K562 (cell line): ENCODE measurements at regions not wholly inside any gene's neighbourhood (a gene's known extent, or its start where the extent isn't known, plus 50 kb on each side); places are given as distances from the start of the nearest gene placed in this dataset.

Source experiments
- ATAC-seq: fragments of 200-7000 bp; cut with Tn5 transposase; 3 replicates; pipeline ENCODE4 v1.9.1; 2020; ENCODE audit warnings: moderate library complexity
- BruUV-seq: library from RNA; stranded (reverse); fragments of 400-500 nt; replicated peaks from 2 replicates; lab custom pipeline; 2021; lab: Mats Ljungman, UMichigan
- CTCF ChIA-PET: fragments of 300-600 bp; formaldehyde crosslinking; extraction: SDS; loops from one replicate; lab custom pipeline; 2021; ENCODE audit warnings: low intra/inter-chr PET ratio; lab: Yijun Ruan, JAX
- POLR2A ChIA-PET: fragments of 300-600, 350-650 bp; sonication (Branson Sonifier 250); formaldehyde crosslinking; extraction: SDS; loops from one replicate; lab custom pipeline; 2021; ENCODE audit warnings: antibody characterized with exemption, inconsistent platforms; lab: Yijun Ruan, JAX
- DNase-seq, 4 experiments: peaks; one replicate each; pipeline versions ENCODE4 v3.0.0 to v3.0.0-alpha.2; 2011 to 2018; ENCODE audit warnings: low spot score in 3 of 4, mixed read lengths in 3 of 4; ENCODE audit errors: extremely low read depth in 1 of 4
- FAIRE-seq: peaks from 2 replicates; lab custom pipeline; 2011; peaks lifted over from hg19 to GRCh38; lab: Jason Lieb, UNC
- H2AFZ ChIP-seq: 2 replicates; pipeline ENCODE4 v1.6.0; 2011; ENCODE audit warnings: low read depth, low read length, control low read depth, inconsistent platforms
- H3K27ac ChIP-seq: fragments of 200-600 bp; 3 replicates; pipeline ENCODE4 v1.8.0; 2011; ENCODE audit warnings: low read depth, mild to moderate bottlenecking, control low read depth, inconsistent platforms, low read length, moderate library complexity, mixed read lengths; ENCODE audit errors: extremely low read depth
- H3K27me3 ChIP-seq, 2 experiments: fragments of 300-600 bp in 1 of 2; 2 replicates in 1 of 2; 3 replicates in 1 of 2; pipeline versions ENCODE4 v1.6.0 to v1.8.0; 2011; ENCODE audit warnings: inconsistent platforms in 2 of 2, low read length in 2 of 2, mild to moderate bottlenecking in 1 of 2, mixed read lengths in 1 of 2, moderate library complexity in 1 of 2; ENCODE audit not compliant: control insufficient read depth in 2 of 2, insufficient read depth in 2 of 2
- H3K36me3 ChIP-seq: fragments of 300-600 bp; 3 replicates; pipeline ENCODE4 v1.8.0; 2011; ENCODE audit warnings: mild to moderate bottlenecking, low read length, inconsistent platforms; ENCODE audit not compliant: control insufficient read depth, insufficient read depth
- H3K4me1 ChIP-seq, 2 experiments: fragments of 200-600 bp in 1 of 2; replicated peaks in 1 of 2; 2 replicates in 1 of 2; 3 replicates in 1 of 2; pipeline versions ENCODE4 v1.5.1 to v1.8.0; 2011; ENCODE audit warnings: inconsistent platforms in 2 of 2, low read length in 2 of 2, mild to moderate bottlenecking in 1 of 2, mixed read lengths in 1 of 2, moderate library complexity in 1 of 2; ENCODE audit not compliant: control insufficient read depth in 2 of 2, insufficient read depth in 2 of 2
- H3K4me2 ChIP-seq: 2 replicates; pipeline ENCODE4 v1.6.1; 2011; ENCODE audit warnings: low read length, control low read depth, inconsistent platforms, mixed read lengths; ENCODE audit not compliant: insufficient read depth
- H3K4me3 ChIP-seq: fragments of 200-600 bp; sonication (generic), shearing (Covaris generic); 2 replicates; pipeline ENCODE4 v1.5.1; 2016; ENCODE audit warnings: control low read depth, inconsistent platforms
- H3K79me2 ChIP-seq: fragments of 200-600 bp; 3 replicates; pipeline ENCODE4 v1.8.0; 2011; ENCODE audit warnings: low read length, inconsistent platforms; ENCODE audit not compliant: control insufficient read depth, insufficient read depth
- H3K9ac ChIP-seq, 2 experiments: 2 replicates each; pipeline versions ENCODE4 v1.6.0 to v1.6.1; 2011; ENCODE audit warnings: low read depth in 2 of 2, low read length in 2 of 2, control low read depth in 1 of 2, inconsistent platforms in 1 of 2, mild to moderate bottlenecking in 1 of 2, mixed read lengths in 1 of 2; ENCODE audit not compliant: insufficient read depth in 1 of 2
- H3K9me1 ChIP-seq: one replicate; pipeline ENCODE4 v1.6.0; 2011; ENCODE audit warnings: inconsistent platforms, mild to moderate bottlenecking, low read length, moderate library complexity; ENCODE audit not compliant: control insufficient read depth, insufficient read depth
- H3K9me3 ChIP-seq: replicated peaks from 2 replicates; pipeline ENCODE4 v1.5.1; 2011; ENCODE audit warnings: low read depth, low read length, inconsistent platforms; ENCODE audit not compliant: control insufficient read depth, insufficient read depth
- H4K20me1 ChIP-seq: replicated peaks from 2 replicates; pipeline ENCODE4 v1.6.1; 2011; ENCODE audit warnings: low read length, inconsistent platforms, mixed read lengths; ENCODE audit not compliant: control insufficient read depth, insufficient read depth
- BRD9 ChIP-seq: fragments of 450-650 bp; IDR thresholded peaks from 2 replicates; pipeline ENCODE4 v1.6.1; 2018; ENCODE audit warnings: low read depth; ENCODE audit not compliant: partially characterized antibody
- C11orf30 ChIP-seq: fragments of 450-650 bp; IDR thresholded peaks from 2 replicates; pipeline ENCODE4 v1.6.1; 2016; ENCODE audit warnings: low read depth, mild to moderate bottlenecking
- CREB1 ChIP-seq, 2 experiments: sonication (generic) in 1 of 2; formaldehyde crosslinking in 1 of 2; IDR thresholded peaks; 2 replicates each; pipeline versions ENCODE4 v1.6.1 to v1.8.0; 2012 to 2022; ENCODE audit warnings: inconsistent platforms in 1 of 2, mild to moderate bottlenecking in 1 of 2, missing genetic modification reagents in 1 of 2, moderate library complexity in 1 of 2
- ERF ChIP-seq: fragments of 450-650 bp; formaldehyde crosslinking; IDR thresholded peaks from 2 replicates; pipeline ENCODE4 v1.4.0; 2020; ENCODE audit warnings: mild to moderate bottlenecking, mixed read lengths
- ESRRA ChIP-seq: fragments of 450-650 bp; IDR thresholded peaks from 2 replicates; pipeline ENCODE4 v1.6.1; 2014; ENCODE audit warnings: low read depth, mild to moderate bottlenecking, moderate library complexity, borderline replicate concordance
- EZH2 ChIP-seq: IDR thresholded peaks from 2 replicates; pipeline ENCODE4 v1.6.1; 2012; ENCODE audit warnings: low read depth, mild to moderate bottlenecking, inconsistent platforms, low read length, borderline replicate concordance
- FOXJ3 ChIP-seq: sonication (generic); formaldehyde crosslinking; IDR thresholded peaks from 2 replicates; pipeline ENCODE4 v1.4.0; 2020; ENCODE audit warnings: mild to moderate bottlenecking, missing genetic modification reagents
- SMAD2 ChIP-seq: fragments of 150-350 bp; IDR thresholded peaks from 2 replicates; pipeline ENCODE4 v1.6.1; 2014; ENCODE audit warnings: low read depth, mild to moderate bottlenecking, low read length
- TEAD2 ChIP-seq: fragments of 450-650 bp; IDR thresholded peaks from 2 replicates; pipeline ENCODE4 v1.6.1; 2016; ENCODE audit warnings: missing genetic modification characterization, control low read depth, missing compliant biosample characterization
- ZNF57 ChIP-seq: fragments of 450-650 bp; formaldehyde crosslinking; IDR thresholded peaks from 2 replicates; pipeline ENCODE4 v1.4.0; 2020; ENCODE audit warnings: mild to moderate bottlenecking, moderate library complexity
- ZNF592 ChIP-seq: fragments of 450-650 bp; IDR thresholded peaks from 2 replicates; pipeline ENCODE4 v1.6.1; 2017; ENCODE audit warnings: antibody characterized with exemption, mild to moderate bottlenecking
- WGBS: fragments of 100-300 bp; shearing (Covaris generic); methylation state at CpG from one replicate; pipeline ENCODE4 v1.1.6; 2016; ENCODE audit warnings: low coverage, mixed read lengths; ENCODE audit not compliant: insufficient coverage; ENCODE audit errors: missing lambda C conversion rate; 5-methylcytosine and 5-hydroxymethylcytosine counted together
- in situ Hi-C: fragments of 300-500 bp; cut with MboI; formaldehyde crosslinking; loops from 4 replicates; pipeline ENCODE4 v1.15.0; 2018; ENCODE audit warnings: inconsistent platforms, mixed read lengths
- intact Hi-C: fragments of 100-400 bp; cut with micrococcal nuclease; formaldehyde crosslinking; loops from 2 replicates; pipeline ENCODE4 v1.14.2; 2022

DNA sequence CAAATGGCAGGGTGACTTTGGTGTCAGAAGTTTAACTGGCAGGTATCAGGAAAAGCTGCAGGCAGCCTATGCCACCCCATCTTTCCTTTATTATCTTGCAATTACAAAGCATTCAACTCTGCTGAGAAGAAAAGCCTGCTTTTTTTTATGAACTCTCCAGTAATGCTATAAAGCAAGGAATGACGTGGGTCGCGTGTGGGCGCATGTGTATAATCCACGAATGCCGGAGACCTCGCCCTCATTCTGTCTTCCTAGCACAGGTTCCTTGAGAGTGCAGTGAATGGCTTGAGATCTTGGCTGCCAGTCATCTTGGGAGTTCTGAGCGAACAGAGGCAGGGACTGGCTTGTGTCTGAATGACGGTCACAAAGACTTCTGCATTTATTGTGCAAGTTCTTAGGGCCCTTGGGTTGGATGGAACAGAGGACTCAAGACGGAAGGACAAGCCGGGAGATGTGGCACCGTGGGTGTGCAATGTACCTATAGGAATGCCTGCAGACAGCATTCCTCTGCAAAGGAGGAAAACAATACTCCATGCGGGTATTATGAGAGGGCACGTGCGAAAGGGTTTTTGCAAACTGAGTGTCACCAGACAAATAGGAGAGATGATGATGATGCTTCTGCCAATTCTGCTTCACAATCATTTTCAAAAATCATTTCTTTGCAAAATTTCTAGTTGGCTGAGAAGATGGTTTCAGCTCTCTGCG lies 96.1 kb upstream of the ELAC2 start:
- H3K27me3 ChIP-seq, result peaks cover 0 to 5% of the 10 kb centered on the region in 2 experiments; a peak in 2 of 5 replicates
- H3K4me1 ChIP-seq, result no peaks in the 10 kb centered on the region
- in situ Hi-C loops, result no loop called here
- FAIRE-seq, result no peak
- TF ChIP-seq FOXJ3 (CRISPR knock-in tag), result no peak
- no peak for TF ChIP-seq C11orf30
- no peak for TF ChIP-seq EZH2
- no TSS peak for BruUV-seq
- ChIA-PET POLR2A (interaction anchor here (1.0 kb wide), 1 partner anchor 763 kb away, joined by 3 read pairs; no protein-coding TSS in a partner anchor), CTCF (no interaction called here)
- H3K9me1 ChIP-seq, result no peaks in the 10 kb centered on the region
- no peaks in the 10 kb centered on the region for H3K9me3 ChIP-seq
- under 1% methylated on average over 12 of the region's 16 CpGs for WGBS
- no peak for ATAC-seq
- H3K9ac ChIP-seq, result no peak overlapping the region
- no peak overlapping the region for H3K27ac ChIP-seq
- H3K4me2 ChIP-seq, result no peak overlapping the region
- H4K20me1 ChIP-seq, result no peaks in the 10 kb centered on the region
- no peaks in the 10 kb centered on the region for H3K79me2 ChIP-seq
- H3K36me3 ChIP-seq, result no peaks in the 10 kb centered on the region
- H3K4me3 ChIP-seq, result no peak overlapping the region
- DNase-seq, result no peak
- no peak overlapping the region for H2AFZ ChIP-seq
- intact Hi-C loops, result no loop called here

GRCh38 chr17:13107676-13108235 lies 89.9 kb upstream of the ELAC2 start:
- ChIA-PET CTCF (no interaction called here), POLR2A (interaction anchor here (0.8 kb wide), 1 partner anchor 79 kb away, joined by 3 read pairs; no protein-coding TSS in a partner anchor)
- Histone ChIP-seq H3K9ac (no peak overlapping the region), H2AFZ (no peak overlapping the region), H3K9me3 (no peaks in the 10 kb centered on the region), H3K36me3 (no peaks in the 10 kb centered on the region), H4K20me1 (no peaks in the 10 kb centered on the region), H3K4me3 (no peak overlapping the region), H3K9me1 (no peaks in the 10 kb centered on the region), H3K4me1 (no peaks in the 10 kb centered on the region), H3K4me2 (no peak overlapping the region), H3K79me2 (no peaks in the 10 kb centered on the region), H3K27me3 (no peaks in the 10 kb centered on the region; a peak in 1 of 5 replicates), H3K27ac (no peak overlapping the region)
- intact Hi-C loops, result no loop called here
- FAIRE-seq (no peak), DNase-seq (no peak), ATAC-seq (no peak)
- BruUV-seq, result no TSS peak
- in situ Hi-C loops, result no loop called here
- WGBS, result 0% methylated on average over 9 of the region's 12 CpGs
- TF ChIP-seq TEAD2 (tag) (no peak), ERF (CRISPR knock-in tag) (no peak), ESRRA (no peak), CREB1 (IDR thresholded peaks at IDR 0.05) (no peak), CREB1 (CRISPR knock-in tag; IDR thresholded peaks at IDR 0.05) (no peak), BRD9 (no peak), SMAD2 (no peak), ZNF592 (no peak), ZNF57 (CRISPR knock-in tag) (no peak)
